DND-41 (cell line): ENCODE measurements at regions not wholly inside any gene's neighbourhood (a gene's known extent, or its start where the extent isn't known, plus 50 kb on each side); places are given as distances from the start of the nearest gene placed in this dataset.

Experiments
- CTCF ChIP-seq: IDR thresholded peaks from 2 replicates; pipeline ENCODE4 v1.5.1; 2012; ENCODE audit warnings: borderline replicate concordance, low read length, moderate library complexity, mild to moderate bottlenecking; ENCODE audit not compliant: poor library complexity, severe bottlenecking; ENCODE audit errors: extremely low read depth
- EZH2 ChIP-seq: IDR thresholded peaks from 3 replicates; pipeline ENCODE4 v1.6.1; 2012; ENCODE audit warnings: borderline replicate concordance, low read depth, mild to moderate bottlenecking, moderate library complexity, low read length, inconsistent platforms; ENCODE audit not compliant: severe bottlenecking

GRCh38 chr17:13425390-13425789, 176.3 kb downstream of the HS3ST3A1 start:
- no peak for TF ChIP-seq EZH2
- no peak for TF ChIP-seq CTCF
